Thyroid gland (tissue), 4 donors: ENCODE measurements at regions not wholly inside any gene's neighbourhood (a gene's known extent, or its start where the extent isn't known, plus 50 kb on each side); places are given as distances from the start of the nearest gene placed in this dataset.
A peak's percentile ranks its signal among the peaks of the same experiment; 100 is the strongest.

Experiments
- DNase-seq, 2 donors: peaks; one replicate each; pipeline ENCODE4 v3.0.0-alpha.2; 2019
- H3K27ac ChIP-seq, 3 donors: fragments of 200-600 bp; sonication (generic); 1 replicate in 2 of 3; 2 replicates in 1 of 3; pipeline ENCODE4 v1.5.1; 2016 to 2019; ENCODE audit warnings: mild to moderate bottlenecking in 1 of 3, moderate library complexity in 1 of 3
- H3K27me3 ChIP-seq: fragments of 200-600 bp; sonication (generic); one replicate; pipeline ENCODE4 v1.5.1; 2019
- H3K36me3 ChIP-seq, 2 donors: fragments of 200-600 bp; sonication (generic); one replicate each; pipeline ENCODE4 v1.5.1; 2016 to 2019
- H3K4me1 ChIP-seq, 2 donors: fragments of 200-600 bp; sonication (generic); one replicate each; pipeline ENCODE4 v1.5.1; 2017 to 2019
- H3K4me3 ChIP-seq, 3 donors: fragments of 200-600 bp; sonication (generic); replicated peaks in 1 of 3; 1 replicate in 2 of 3; 2 replicates in 1 of 3; pipeline ENCODE4 v1.5.1; 2016; ENCODE audit warnings: mild to moderate bottlenecking in 1 of 3
- H3K9me3 ChIP-seq: fragments of 200-600 bp; sonication (generic); one replicate; pipeline ENCODE4 v1.5.1; 2017
- CTCF ChIP-seq, 6 experiments: fragments of 200-600 bp in 3 of 6; fragments of 450-650 bp in 3 of 6; sonication (generic) in 3 of 6; IDR thresholded peaks; one replicate each; pipeline ENCODE4 v1.5.1; 2016 to 2019; ENCODE audit warnings: antibody characterized with exemption in 6 of 6, mild to moderate bottlenecking in 2 of 6, inconsistent platforms in 1 of 6, moderate library complexity in 1 of 6
- POLR2A ChIP-seq, 2 donors: fragments of 450-650 bp; IDR thresholded peaks; one replicate each; pipeline ENCODE4 v1.6.1; 2017; ENCODE audit warnings: antibody characterized with exemption in 2 of 2, mild to moderate bottlenecking in 2 of 2, moderate library complexity in 1 of 2
- WGBS, 2 donors: methylation state at CpG; one replicate each; pipeline ENCODE4 v1.1.5; 2017; 5-methylcytosine and 5-hydroxymethylcytosine counted together
- intact Hi-C: fragments of 100-400 bp; cut with DNase I; formaldehyde crosslinking; loops from one replicate; pipeline ENCODE4 v1.15.1; 2023

GRCh38 chr13:33629605-33630360 is 188.2 kb upstream of the RFC3 start:
- no peak for DNase-seq
- Histone ChIP-seq H3K27me3 (no peaks in the 10 kb centered on the region), H3K36me3 (no peaks in the 10 kb centered on the region), H3K9me3 (no peaks in the 10 kb centered on the region), H3K4me1 (no peaks in the 10 kb centered on the region), H3K27ac (no peak overlapping the region), H3K4me3 (no peak overlapping the region)
- intact Hi-C loops = no loop called here
- WGBS, 2 donors = 83 to 86% methylated on average over 4 of the region's 4 CpGs
- no peak for TF ChIP-seq CTCF (IDR thresholded peaks at IDR 0.05)
- TF ChIP-seq POLR2A (IDR thresholded peaks at IDR 0.05) = no peak

- Histone ChIP-seq H3K4me1 (no peaks in the 10 kb centered on the region), H3K27ac (no peak overlapping the region), H3K4me3 (no peak overlapping the region), H3K36me3 (no peaks in the 10 kb centered on the region), H3K27me3 (no peaks in the 10 kb centered on the region), H3K9me3 (no peaks in the 10 kb centered on the region)
- no peak for DNase-seq
- intact Hi-C loops = no loop called here
- WGBS, 2 donors = 73 to 81% methylated on average over 3 of the region's 3 CpGs
- TF ChIP-seq CTCF (IDR thresholded peaks at IDR 0.05) (no peak), POLR2A (IDR thresholded peaks at IDR 0.05) (no peak)
Measured at GRCh38 chr13:33633701-33634545, 184.0 kb upstream of the RFC3 start.

- TF ChIP-seq POLR2A (IDR thresholded peaks at IDR 0.05) (no peak), CTCF (IDR thresholded peaks at IDR 0.05) (peak in 3 of 6 experiments; percentile 23 to 24 (median 23))
- H3K36me3 ChIP-seq = no peaks in the 10 kb centered on the region
- intact Hi-C loops = no loop called here
- no peak overlapping the region for H3K27ac ChIP-seq
- peak; percentile 60 to 77 for DNase-seq
- WGBS, 2 donors = 23 to 30% methylated on average over 8 of the region's 8 CpGs
- no peak overlapping the region for H3K4me3 ChIP-seq
- H3K4me1 ChIP-seq = no peaks in the 10 kb centered on the region
- no peaks in the 10 kb centered on the region for H3K9me3 ChIP-seq
- H3K27me3 ChIP-seq = no peaks in the 10 kb centered on the region
Measured at GRCh38 chr13:33634546-33634982, 183.4 kb upstream of the RFC3 start.

GRCh38 chr13:33636243-33636642 is 181.7 kb upstream of the RFC3 start:
- no peak overlapping the region for H3K4me3 ChIP-seq
- 85 to 86% methylated on average over 5 of the region's 5 CpGs for WGBS, 2 donors

More at GRCh38 chr13:33636243-33636642, 181.7 kb upstream of the RFC3 start:
- Histone ChIP-seq H3K4me1 (no peaks in the 10 kb centered on the region), H3K27ac (no peak overlapping the region), H3K9me3 (no peaks in the 10 kb centered on the region), H3K36me3 (no peaks in the 10 kb centered on the region), H3K27me3 (no peaks in the 10 kb centered on the region)
- DNase-seq = no peak
- TF ChIP-seq POLR2A (IDR thresholded peaks at IDR 0.05) = no peak
- TF ChIP-seq CTCF (IDR thresholded peaks at IDR 0.05) = no peak
- intact Hi-C loops = no loop called here
